EL (cell line): ENCODE measurements at regions not wholly inside any gene's neighbourhood (a gene's known extent, or its start where the extent isn't known, plus 50 kb on each side); places are given as distances from the start of the nearest gene placed in this dataset.

Source experiments
- DNase-seq: peaks from one replicate; pipeline ENCODE4 v3.0.0-alpha.2; 2016

DNA sequence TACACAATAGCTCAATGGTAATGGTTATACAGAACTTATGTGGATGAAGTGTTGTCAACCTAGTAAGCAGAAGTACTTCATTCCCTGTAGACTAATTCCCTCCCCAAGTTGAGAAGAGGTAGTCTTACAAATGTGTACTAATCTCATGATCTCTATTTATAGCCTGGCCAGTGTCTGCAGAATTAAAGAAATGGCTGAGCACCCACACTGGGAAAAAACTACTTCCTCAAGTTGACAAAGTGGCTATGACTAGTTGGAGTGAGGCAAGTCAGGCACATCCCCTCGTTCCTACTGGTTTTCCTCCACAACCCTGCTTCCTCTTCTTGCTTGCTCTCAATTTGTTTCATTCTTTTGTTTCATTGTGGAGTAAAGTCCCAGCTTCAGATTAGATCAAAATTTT, 566.7 kb upstream of the ZNF717 start:
- DNase-seq = no peak

GRCh38 chr3:76352511-76353284, 567.3 kb upstream of the ZNF717 start:
- DNase-seq = no peak

DNA sequence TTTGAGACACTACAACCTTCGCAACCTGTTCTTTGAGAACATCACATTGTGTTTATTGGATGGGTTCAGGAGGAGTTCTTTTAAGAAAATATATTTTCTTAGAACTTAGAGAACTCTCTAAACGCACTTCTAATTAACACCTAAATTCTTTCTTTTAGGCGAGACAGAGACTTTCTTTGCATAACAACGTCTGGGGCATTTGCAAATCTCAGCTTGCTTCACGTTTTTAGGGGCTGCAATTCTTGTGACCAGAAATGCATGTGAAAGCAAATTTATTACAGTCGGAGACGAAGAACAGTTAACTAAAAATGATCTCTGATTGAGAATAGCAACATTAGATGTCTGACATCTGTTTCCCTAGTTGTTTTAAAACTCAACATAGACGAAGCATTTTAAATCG, 568.3 kb upstream of the ZNF717 start:
- no peak for DNase-seq

DNA sequence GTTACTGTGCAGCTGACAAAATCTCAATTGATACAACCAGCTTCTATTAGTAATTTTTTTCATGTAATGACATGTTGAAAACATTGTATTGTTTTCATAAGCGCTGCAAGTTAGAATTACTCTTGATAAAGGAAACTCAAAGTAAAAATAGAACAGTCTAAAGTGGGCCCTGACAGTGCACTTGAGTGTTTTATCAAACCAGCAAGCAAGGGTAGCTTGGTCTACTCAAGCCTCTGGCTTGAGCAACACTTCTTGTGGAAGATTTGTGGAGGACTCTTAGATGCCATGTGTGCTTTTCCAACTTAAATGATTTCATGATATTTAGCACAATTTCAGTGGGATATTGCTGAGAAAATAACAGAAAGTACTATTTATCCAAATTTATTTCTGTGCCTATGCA, 575.7 kb upstream of the ZNF717 start:
- DNase-seq = no peak

DNA sequence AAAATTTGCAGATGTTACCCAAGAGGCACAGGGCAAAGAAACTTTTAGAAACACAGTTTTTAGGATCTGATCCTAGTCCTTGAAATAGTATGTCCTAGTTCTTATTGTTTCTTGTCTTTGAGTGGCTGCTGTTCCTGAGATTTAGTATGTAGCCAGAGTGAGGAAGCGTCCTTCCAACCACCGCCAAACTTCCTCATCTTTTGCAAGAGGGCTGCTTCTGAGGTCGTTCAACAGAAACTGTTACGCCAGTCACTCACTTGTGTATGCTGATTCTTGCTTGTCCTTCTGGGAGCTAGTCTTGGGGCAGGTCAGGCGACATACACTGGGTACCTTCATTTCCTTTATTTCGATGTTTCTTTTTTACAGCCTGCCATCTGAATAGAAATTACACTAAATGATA, 577.3 kb upstream of the ZNF717 start:
- DNase-seq = no peak

GRCh38 chr3:76365275-76365674, 579.9 kb upstream of the ZNF717 start:
- DNase-seq = no peak

GRCh38 chr3:76367281-76367680, 581.9 kb upstream of the ZNF717 start:
- peak; percentile 7 for DNase-seq

- no peak for DNase-seq
These were observed 583.8 kb upstream of the ZNF717 start for GRCh38 chr3:76369170-76369569.

- DNase-seq = no peak
These were observed 585.6 kb upstream of the ZNF717 start for GRCh38 chr3:76370749-76371520.

GRCh38 chr3:76372497-76372896, 587.1 kb upstream of the ZNF717 start:
- no peak for DNase-seq

DNA sequence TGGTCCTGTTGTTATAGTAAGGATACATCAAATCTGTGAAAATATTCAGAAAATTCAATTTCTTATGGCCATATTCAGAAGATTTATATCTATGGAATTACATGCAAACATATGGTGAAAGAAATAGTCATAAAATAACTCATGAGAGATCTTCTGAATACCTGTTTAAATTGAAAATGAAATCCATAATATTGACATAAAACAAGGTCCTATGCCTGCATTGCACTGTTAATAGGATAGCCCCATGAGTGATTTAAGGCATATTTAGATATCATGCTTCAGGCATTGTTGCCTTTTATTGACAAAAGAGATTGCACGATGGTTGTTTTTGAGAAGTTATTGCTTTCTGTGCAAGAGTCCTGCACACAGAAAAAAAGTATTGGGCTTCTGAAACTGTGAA, 591.7 kb upstream of the ZNF717 start:
- DNase-seq = no peak

DNA sequence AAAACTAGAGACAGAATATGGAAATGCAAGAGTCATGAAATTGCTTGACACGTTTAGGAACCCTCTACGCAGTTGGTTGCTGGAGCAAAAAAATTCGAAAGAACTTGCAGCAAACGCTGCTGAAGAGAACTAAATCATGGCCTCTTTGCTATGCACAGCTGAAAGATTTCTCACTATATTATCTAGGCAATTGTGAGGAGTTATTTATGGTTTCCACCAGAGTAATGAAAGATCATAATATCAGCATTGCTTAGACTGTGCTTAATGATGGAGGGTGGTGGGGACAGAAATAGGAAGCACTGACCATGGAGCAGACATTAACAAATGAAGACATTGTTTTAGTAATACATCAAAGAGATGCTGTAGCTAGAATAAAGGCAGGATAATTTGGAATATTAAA, 593.4 kb upstream of the ZNF717 start:
- no peak for DNase-seq

- no peak for DNase-seq
These were observed 598.4 kb upstream of the ZNF717 start for GRCh38 chr3:76383781-76384180.

DNA sequence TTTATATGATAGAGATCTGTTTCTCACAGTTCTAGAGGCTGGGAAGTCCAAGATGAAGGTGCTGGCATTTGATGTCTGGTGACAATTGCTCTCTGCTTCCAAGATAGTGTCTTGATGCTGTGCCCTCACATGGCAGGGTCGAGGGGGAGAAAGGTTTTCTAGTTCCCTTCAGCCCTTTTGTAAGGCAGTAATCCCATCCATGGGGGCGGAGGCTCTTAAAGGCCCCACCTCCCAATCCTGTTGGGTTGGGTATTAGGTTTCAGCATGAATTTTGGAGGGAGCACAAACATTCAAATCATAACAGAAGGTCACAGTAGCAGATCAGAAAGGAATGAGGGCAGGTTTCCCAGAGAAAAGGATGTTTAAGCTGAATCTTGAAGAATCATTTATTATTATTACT, 601.7 kb upstream of the ZNF717 start:
- no peak for DNase-seq

DNA sequence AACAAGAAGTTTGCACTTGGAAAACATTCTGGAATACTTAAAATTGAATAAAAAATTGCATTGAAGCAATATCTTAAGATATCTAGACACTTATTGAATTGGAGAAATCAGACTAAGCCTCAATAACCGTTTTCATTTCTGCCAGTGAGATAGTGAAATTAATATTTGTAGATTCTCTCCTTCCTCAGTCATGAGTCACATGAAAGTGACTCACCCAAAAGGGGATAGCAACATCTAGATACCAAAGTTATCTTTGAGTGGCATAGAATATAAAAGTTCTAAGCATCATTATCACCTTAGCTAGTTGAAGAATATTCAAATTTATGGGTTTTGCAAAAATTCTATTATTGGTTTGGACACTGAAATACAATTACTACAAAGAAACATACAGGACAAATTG, 614.8 kb upstream of the ZNF717 start:
- DNase-seq = peak; percentile 1

DNA sequence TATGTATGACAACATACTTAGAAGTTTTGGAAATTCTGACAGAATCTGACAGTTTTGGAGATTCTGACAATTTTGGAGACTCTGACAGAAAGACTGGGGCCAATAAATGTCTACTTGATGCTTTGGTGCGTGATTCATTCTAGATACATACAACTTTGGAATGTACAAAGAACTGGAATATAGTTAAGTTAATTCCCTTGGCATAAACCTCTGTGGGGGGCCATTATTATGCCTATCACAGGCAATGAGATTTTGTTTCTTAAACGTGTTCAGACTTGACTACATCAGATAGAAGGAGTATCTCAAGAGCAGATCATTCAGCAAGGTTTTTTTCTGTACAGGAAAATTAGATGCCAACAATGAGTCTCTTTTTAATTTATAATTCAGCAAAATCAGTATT, 617.6 kb upstream of the ZNF717 start:
- DNase-seq = no peak

DNA sequence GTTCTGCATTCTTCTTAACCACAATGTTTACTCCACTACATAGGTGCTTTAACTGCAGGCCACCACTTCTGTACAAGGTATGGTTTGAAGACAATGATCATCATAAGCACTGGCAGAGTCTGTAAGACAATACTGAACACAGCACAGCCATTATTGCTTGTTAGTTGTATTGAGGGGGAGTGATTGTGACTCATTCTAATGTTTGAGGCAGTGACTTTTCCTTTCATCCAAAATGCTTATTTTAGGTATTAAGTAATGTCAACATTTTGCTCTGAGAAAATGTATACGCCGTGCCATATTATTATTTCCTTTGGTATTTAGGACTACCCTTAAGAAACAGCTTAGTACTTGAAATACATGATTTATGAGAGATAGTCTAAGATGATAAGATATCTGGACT, 618.2 kb upstream of the ZNF717 start:
- DNase-seq = no peak

DNA sequence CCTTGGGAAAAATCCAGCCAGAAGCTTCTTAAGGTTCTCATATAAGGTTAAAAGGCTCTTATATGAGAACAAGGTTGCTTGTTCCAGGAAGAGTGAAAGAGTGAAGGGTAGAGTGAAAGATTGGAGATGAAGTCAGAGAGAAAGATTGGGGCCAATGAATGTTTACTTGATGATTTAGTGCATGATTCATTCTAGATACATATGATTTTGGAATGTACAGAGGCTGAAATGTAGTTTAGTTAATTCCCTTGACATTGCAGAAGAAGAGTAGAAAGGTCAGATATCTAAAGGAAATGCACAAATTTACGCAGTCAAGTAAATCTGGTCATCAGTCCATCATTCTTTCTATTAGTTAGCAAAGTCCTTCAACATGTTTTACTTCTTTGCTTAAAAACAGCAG, 619.8 kb upstream of the ZNF717 start:
- peak; percentile 0 for DNase-seq

- no peak for DNase-seq
These were observed 625.5 kb upstream of the ZNF717 start for GRCh38 chr3:76410762-76411281.

DNA sequence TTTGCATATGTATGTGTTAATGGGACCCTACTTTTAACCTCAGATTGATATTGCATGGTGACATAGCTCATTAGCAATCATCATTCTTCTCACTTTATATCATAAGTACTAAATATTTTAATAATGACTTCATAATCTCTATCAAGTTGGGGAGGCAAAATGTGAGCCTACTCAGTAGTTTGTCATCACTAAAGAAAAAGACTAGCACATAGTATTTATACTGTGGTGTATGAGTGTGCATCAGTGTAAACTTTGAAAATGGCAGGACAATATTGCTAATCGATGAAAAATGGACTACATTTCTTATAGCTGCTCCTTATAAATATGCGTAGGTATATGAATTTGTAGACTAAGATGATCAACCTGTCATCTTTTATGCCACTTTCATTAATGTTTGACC, 624.5 kb upstream of the ROBO2 start:
- DNase-seq = no peak

GRCh38 chr3:76429581-76430177, 610.2 kb upstream of the ROBO2 start:
- DNase-seq = no peak

DNA sequence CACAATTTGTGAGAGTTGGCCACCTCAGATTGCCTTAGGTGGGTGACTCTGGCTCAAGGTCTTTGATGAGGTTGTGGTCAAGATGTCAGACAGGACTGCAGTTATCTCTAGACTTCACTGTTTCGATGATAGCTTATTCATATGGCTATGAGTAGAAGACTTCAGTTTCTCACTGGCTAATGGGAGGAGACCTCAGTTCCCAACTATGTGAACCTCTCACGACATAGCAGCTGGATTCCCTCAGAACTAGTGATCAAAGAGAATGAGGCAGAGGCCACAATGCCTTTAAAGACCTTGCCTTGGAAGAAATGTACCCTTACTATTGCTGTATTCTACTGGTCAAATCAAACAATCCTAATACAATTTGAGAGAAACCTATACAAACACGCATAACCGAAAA, 607.5 kb upstream of the ROBO2 start:
- no peak for DNase-seq

- DNase-seq = no peak
These were observed 603.0 kb upstream of the ROBO2 start for GRCh38 chr3:76436894-76437293.

- DNase-seq = peak; percentile 7
These were observed 600.9 kb upstream of the ROBO2 start for GRCh38 chr3:76438971-76439370.
